HCT116 (cell line): ENCODE measurements at regions not wholly inside any gene's neighbourhood (a gene's known extent, or its start where the extent isn't known, plus 50 kb on each side); places are given as distances from the start of the nearest gene placed in this dataset.

Experiments used
- ATAC-seq: fragments of 200-7000 bp; cut with Tn5 transposase; 2 replicates; pipeline ENCODE4 v1.9.1; 2020; ENCODE audit warnings: mild to moderate bottlenecking, moderate library complexity
- BruUV-seq: library from RNA; stranded (reverse); fragments of 400-500 nt; replicated peaks from 2 replicates; lab custom pipeline; 2021; lab: Mats Ljungman, UMichigan
- CTCF ChIA-PET: fragments of 300-600 bp; sonication (Branson Sonifier 250); formaldehyde crosslinking; loops from one replicate; lab custom pipeline; 2021; ENCODE audit warnings: antibody characterized with exemption; lab: Charles Lee
- POLR2A ChIA-PET: fragments of 300-600, 350-600 bp; sonication (Branson Sonifier 250); formaldehyde crosslinking; loops from one replicate; lab custom pipeline; 2021; ENCODE audit warnings: antibody characterized with exemption; lab: Charles Lee
- RAD21 ChIA-PET, 2 experiments: fragments of 300-600 bp; sonication (Branson Sonifier 250); formaldehyde crosslinking; loops; one replicate each; lab custom pipeline; 2023; ENCODE audit warnings: low total read pairs in 2 of 2; ENCODE audit not compliant: uncharacterized antibody in 2 of 2, unreplicated experiment in 2 of 2, low non-redundant PET in 1 of 2; lab: Charles Lee
- DNase-seq: peaks from one replicate; pipeline ENCODE4 v3.0.0-alpha.2; 2010; ENCODE audit warnings: low read depth, low spot score
- H2AFZ ChIP-seq: fragments of 200-600 bp; shearing (Covaris generic), sonication (generic); 2 replicates; pipeline ENCODE4 v1.6.1; 2017; ENCODE audit warnings: low read depth, mixed run types, mixed read lengths, antibody characterized with exemption, low read length; ENCODE audit not compliant: poor library complexity, severe bottlenecking
- H3K27ac ChIP-seq: 2 replicates; pipeline ENCODE4 v1.5.1; 2012; ENCODE audit warnings: low read depth, low read length
- H3K27me3 ChIP-seq: fragments of 200-600 bp; sonication (generic); 2 replicates; pipeline ENCODE4 v1.6.1; 2016; ENCODE audit warnings: mixed run types, low read length, mixed read lengths; ENCODE audit not compliant: insufficient read depth
- H3K36me3 ChIP-seq, 2 experiments: fragments of 200-500 bp in 1 of 2; fragments of 200-600 bp in 1 of 2; sonication (Bioruptor generic) in 1 of 2; sonication (generic) in 1 of 2; 2 replicates each; pipeline versions ENCODE4 v1.5.1 to v1.6.1; 2014 to 2016; ENCODE audit warnings: low read length in 2 of 2, inconsistent platforms in 1 of 2, mixed read lengths in 1 of 2, mixed run types in 1 of 2; ENCODE audit not compliant: insufficient read depth in 2 of 2, control insufficient read depth in 1 of 2
- H3K4me1 ChIP-seq, 2 experiments: fragments of 200-600 bp in 1 of 2; sonication (generic) in 1 of 2; 2 replicates each; pipeline versions ENCODE4 v1.5.1 to v1.6.1; 2012 to 2017; ENCODE audit warnings: low read length in 2 of 2, inconsistent platforms in 1 of 2, mild to moderate bottlenecking in 1 of 2, mixed read lengths in 1 of 2, mixed run types in 1 of 2, moderate library complexity in 1 of 2; ENCODE audit not compliant: insufficient read depth in 2 of 2, control insufficient read depth in 1 of 2
- H3K4me2 ChIP-seq: fragments of 200-600 bp; sonication (generic); 2 replicates; pipeline ENCODE4 v1.6.1; 2017; ENCODE audit warnings: mixed run types, low read length, mixed read lengths
- H3K4me3 ChIP-seq, 2 experiments: fragments of 200-600 bp in 1 of 2; sonication (generic) in 1 of 2; replicated peaks in 1 of 2; 2 replicates each; pipeline ENCODE4 v1.5.1; 2011 to 2016; ENCODE audit warnings: low read length in 2 of 2, control low read depth in 1 of 2, low read depth in 1 of 2, mild to moderate bottlenecking in 1 of 2, mixed read lengths in 1 of 2, mixed run types in 1 of 2
- H3K79me2 ChIP-seq: fragments of 200-600 bp; sonication (generic); 2 replicates; pipeline ENCODE4 v1.6.1; 2017; ENCODE audit warnings: mild to moderate bottlenecking, mixed run types, low read length, moderate library complexity, mixed read lengths; ENCODE audit not compliant: insufficient read depth
- H3K9ac ChIP-seq: fragments of 200-600 bp; sonication (generic); 2 replicates; pipeline ENCODE4 v1.6.1; 2016; ENCODE audit warnings: low read length, mixed read lengths
- H3K9me2 ChIP-seq: fragments of 200-600 bp; sonication (generic), shearing (Covaris generic); 2 replicates; pipeline ENCODE4 v1.6.1; 2017; ENCODE audit warnings: mixed run types, mild to moderate bottlenecking, moderate library complexity; ENCODE audit not compliant: insufficient read depth
- H3K9me3 ChIP-seq, 2 experiments: fragments of 200-500 bp in 1 of 2; fragments of 200-600 bp in 1 of 2; sonication (Bioruptor generic) in 1 of 2; sonication (generic) in 1 of 2; 2 replicates each; pipeline ENCODE4 v1.6.1; 2014 to 2017; ENCODE audit warnings: low read length in 2 of 2, mixed read lengths in 2 of 2, inconsistent platforms in 1 of 2, low read depth in 1 of 2, mild to moderate bottlenecking in 1 of 2, mixed run types in 1 of 2, moderate library complexity in 1 of 2; ENCODE audit not compliant: control insufficient read depth in 1 of 2, insufficient read depth in 1 of 2
- H4K20me1 ChIP-seq: fragments of 200-600 bp; sonication (generic), shearing (Covaris generic); 2 replicates; pipeline ENCODE4 v1.6.1; 2017; ENCODE audit warnings: mixed run types, mild to moderate bottlenecking, moderate library complexity; ENCODE audit not compliant: insufficient read depth
- CBX3 ChIP-seq: IDR thresholded peaks from 2 replicates; pipeline ENCODE4 v1.6.1; 2012; ENCODE audit warnings: low read depth
- CEBPB ChIP-seq: IDR thresholded peaks from 2 replicates; pipeline ENCODE4 v1.6.1; 2012; ENCODE audit warnings: low read depth
- CTCF ChIP-seq, 3 experiments: fragments of 200-600 bp in 1 of 3; sonication (generic) in 1 of 3; IDR thresholded peaks in 2 of 3; conservative IDR thresholded peaks in 1 of 3; 2 replicates each; pipeline ENCODE4 v1.5.1; 2012 to 2017; ENCODE audit warnings: low read depth in 2 of 3, low read length in 2 of 3, antibody characterized with exemption in 1 of 3, borderline replicate concordance in 1 of 3, control low read depth in 1 of 3, mild to moderate bottlenecking in 1 of 3, mixed read lengths in 1 of 3, mixed run types in 1 of 3, moderate library complexity in 1 of 3; ENCODE audit not compliant: insufficient read depth in 1 of 3
- EZH2 ChIP-seq: fragments of 200-600 bp; sonication (generic); IDR thresholded peaks from 2 replicates; pipeline ENCODE4 v1.6.1; 2017; ENCODE audit warnings: antibody characterized with exemption, mixed run types
- EZH2phosphoT487 ChIP-seq: fragments of 200-600 bp; IDR thresholded peaks from 2 replicates; pipeline ENCODE4 v1.6.1; 2018; ENCODE audit warnings: antibody characterized with exemption, borderline replicate concordance
- FOSL1 ChIP-seq: IDR thresholded peaks from 2 replicates; pipeline ENCODE4 v1.6.1; 2012; ENCODE audit warnings: low read depth
- JUND ChIP-seq: IDR thresholded peaks from 2 replicates; pipeline ENCODE4 v1.6.1; 2012
- MAX ChIP-seq: IDR thresholded peaks from 2 replicates; pipeline ENCODE4 v1.6.1; 2012
- POLR2A ChIP-seq: IDR thresholded peaks from 2 replicates; pipeline ENCODE4 v1.7.0; 2011; ENCODE audit warnings: borderline replicate concordance; ENCODE audit not compliant: insufficient read depth, insufficient read length; ENCODE audit errors: extremely low read depth
- POLR2AphosphoS5 ChIP-seq: IDR thresholded peaks from 2 replicates; pipeline ENCODE4 v1.6.1; 2011; ENCODE audit warnings: mild to moderate bottlenecking, low read depth, low read length, moderate library complexity
- RAD21 ChIP-seq: IDR thresholded peaks from 2 replicates; pipeline ENCODE4 v1.6.1; 2012; ENCODE audit warnings: low read depth, mild to moderate bottlenecking
- REST ChIP-seq: IDR thresholded peaks from 2 replicates; pipeline ENCODE4 v1.6.1; 2012; ENCODE audit warnings: low read depth
- SIN3A ChIP-seq: IDR thresholded peaks from 2 replicates; pipeline ENCODE4 v1.6.1; 2012; ENCODE audit warnings: low read depth
- SRF ChIP-seq: IDR thresholded peaks from 2 replicates; pipeline ENCODE4 v1.6.1; 2012; ENCODE audit warnings: low read depth
- intact Hi-C: fragments of 100-400 bp; cut with micrococcal nuclease; formaldehyde crosslinking; loops from 2 replicates; pipeline ENCODE4 v1.10.0; 2022

GRCh38 chr7:119720541-119720940 is 552.4 kb upstream of the KCND2 start:
- Histone ChIP-seq H3K27me3 (no peaks in the 10 kb centered on the region), H3K9ac (no peak overlapping the region), H3K4me2 (no peak overlapping the region), H3K4me3 (no peak overlapping the region), H3K36me3 (no peaks in the 10 kb centered on the region), H3K27ac (no peak overlapping the region), H3K9me2 (no peaks in the 10 kb centered on the region), H3K4me1 (peaks cover 0 to 11% of the 10 kb centered on the region in 2 experiments; a peak in 2 of 4 replicates), H3K9me3 (no peaks in the 10 kb centered on the region), H3K79me2 (no peaks in the 10 kb centered on the region), H4K20me1 (no peaks in the 10 kb centered on the region)
- peak; percentile 32 for DNase-seq
- no TSS peak for BruUV-seq
- ChIA-PET CTCF (no interaction called here), RAD21 (no interaction called here), POLR2A (no interaction called here)
- intact Hi-C loops: no loop called here
- 0 out of 2 replicates have a peak, but pooled peaks have one; percentile 47 for ATAC-seq
- TF ChIP-seq FOSL1: peak; percentile 57
- TF ChIP-seq RAD21: no peak
- TF ChIP-seq MAX: no peak
- TF ChIP-seq CBX3: no peak
- peak; percentile 41; the same call in 1 of the 2 replicates for TF ChIP-seq JUND
- TF ChIP-seq, all 23 proteins: peak for 2
- H2AFZ ChIP-seq: peak overlapping the region; percentile 77

DNA sequence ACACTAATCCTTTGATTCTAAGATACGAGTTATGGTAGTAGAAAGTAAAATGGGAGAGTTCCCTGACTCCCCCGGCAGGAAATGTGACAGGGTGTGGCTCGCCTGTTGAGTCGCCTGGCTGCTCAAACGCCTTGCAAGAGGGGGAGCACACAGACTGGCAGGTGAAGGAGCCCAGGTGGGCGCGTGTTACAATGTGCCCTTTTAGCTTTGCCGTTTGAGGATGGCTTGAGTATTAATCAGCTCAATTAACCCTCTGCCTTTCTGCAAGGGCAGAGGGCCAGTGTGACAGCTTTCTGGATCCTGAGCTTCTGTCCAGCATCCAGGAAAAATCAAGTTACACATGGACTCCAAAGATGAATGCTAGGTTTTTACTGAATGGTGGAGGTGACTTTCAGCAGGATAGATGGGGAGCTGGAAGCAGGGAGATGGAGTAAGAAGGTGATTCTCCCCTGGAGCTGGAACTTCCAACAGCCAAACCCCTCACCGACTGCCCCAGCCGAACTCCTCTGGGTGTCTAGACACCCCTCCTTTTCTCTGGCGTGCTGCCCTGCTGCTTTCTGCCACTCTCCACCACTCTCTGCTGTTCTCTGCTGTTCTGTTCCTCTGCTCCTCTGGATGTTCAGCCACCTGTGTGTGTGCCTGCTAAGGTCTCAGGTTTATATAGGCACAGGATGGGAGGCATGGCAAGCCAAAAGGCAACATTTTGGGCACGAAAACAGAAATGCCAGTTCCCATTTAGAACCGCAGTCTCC is 548.8 kb upstream of the KCND2 start:
- DNase-seq (no peak), ATAC-seq (no peak; the same call in 1 of the 2 replicates)
- no peaks in the 10 kb centered on the region for H4K20me1 ChIP-seq
- BruUV-seq: no TSS peak
- no peak overlapping the region for H3K27ac ChIP-seq
- no peak overlapping the region for H3K9ac ChIP-seq
- no peaks in the 10 kb centered on the region for H3K9me3 ChIP-seq
- no peaks in the 10 kb centered on the region for H3K79me2 ChIP-seq
- ChIA-PET RAD21 (no interaction called here), POLR2A (no interaction called here), CTCF (no interaction called here)
- H3K9me2 ChIP-seq: no peaks in the 10 kb centered on the region
- peaks cover 0 to 11% of the 10 kb centered on the region in 2 experiments; a peak in 2 of 4 replicates for H3K4me1 ChIP-seq
- H3K4me2 ChIP-seq: no peak overlapping the region
- intact Hi-C loops: no loop called here
- H3K36me3 ChIP-seq: no peaks in the 10 kb centered on the region
- peak overlapping the region; percentile 8 for H2AFZ ChIP-seq
- no peak overlapping the region for H3K4me3 ChIP-seq
- no peaks in the 10 kb centered on the region for H3K27me3 ChIP-seq
- no peak for TF ChIP-seq CBX3
- no peak for TF ChIP-seq JUND
- TF ChIP-seq POLR2A: no peak
- no peak for TF ChIP-seq RAD21
- TF ChIP-seq SRF: no peak
- no peak for TF ChIP-seq REST
- TF ChIP-seq POLR2AphosphoS5: no peak
- TF ChIP-seq EZH2: no peak
- TF ChIP-seq EZH2phosphoT487: no peak
- no peak for TF ChIP-seq SIN3A
- no peak for TF ChIP-seq MAX
- no peak for TF ChIP-seq CTCF (IDR thresholded peaks at IDR 0.05 in 2 of 3, conservative IDR thresholded peaks at IDR 0.05 in 1 of 3; ENCODE audit: borderline replicate concordance in 1 of 3, insufficient read depth in 1 of 3, low read depth in 2 of 3, low read length in 2 of 3)
- TF ChIP-seq CEBPB: no peak
- no peak for TF ChIP-seq FOSL1
